Upper lobe of left lung (tissue), 6 donors: ENCODE measurements at regions not wholly inside any gene's neighbourhood (a gene's known extent, or its start where the extent isn't known, plus 50 kb on each side); places are given as distances from the start of the nearest gene placed in this dataset.

Experiments
- ATAC-seq, 2 donors: fragments of 200-7000 bp; cut with Tn5 transposase; one replicate each; pipeline ENCODE4 v1.9.1; 2022; ENCODE audit warnings: mild to moderate bottlenecking in 2 of 2, moderate library complexity in 2 of 2; ENCODE audit not compliant: low FRiP score in 2 of 2
- DNase-seq, 2 donors: peaks; one replicate each; pipeline ENCODE4 v3.0.0-alpha.2; 2019 to 2020
- H3K27ac ChIP-seq, 4 donors: fragments of 200-600 bp; sonication (generic); one replicate each; pipeline ENCODE4 v1.5.1; 2016 to 2019
- H3K27me3 ChIP-seq, 4 donors: fragments of 200-600 bp; sonication (generic); one replicate each; pipeline ENCODE4 v1.5.1; 2017 to 2019
- H3K36me3 ChIP-seq, 4 donors: fragments of 200-600 bp; sonication (generic); one replicate each; pipeline ENCODE4 v1.5.1; 2016 to 2019
- H3K4me1 ChIP-seq, 4 donors: fragments of 200-600 bp; sonication (generic); one replicate each; pipeline ENCODE4 v1.5.1; 2018 to 2019
- H3K4me3 ChIP-seq, 4 donors: fragments of 200-600 bp; sonication (generic); one replicate each; pipeline ENCODE4 v1.5.1; 2017 to 2019; ENCODE audit warnings: mild to moderate bottlenecking in 2 of 4, moderate library complexity in 1 of 4
- H3K9me3 ChIP-seq, 4 donors: fragments of 200-600 bp; sonication (generic); one replicate each; pipeline ENCODE4 v1.5.1; 2018 to 2019
- EP300 ChIP-seq, 4 donors: sonication (generic); formaldehyde crosslinking; IDR thresholded peaks; one replicate each; pipeline ENCODE4 v1.5.1; 2017; ENCODE audit warnings: antibody characterized with exemption in 4 of 4, control low read depth in 2 of 4
- POLR2A ChIP-seq, 4 donors: fragments of 450-650 bp; IDR thresholded peaks; one replicate each; pipeline ENCODE4 v1.5.1; 2016 to 2017; ENCODE audit warnings: antibody characterized with exemption in 4 of 4, mild to moderate bottlenecking in 2 of 4
- POLR2AphosphoS5 ChIP-seq, 2 donors: sonication (generic); formaldehyde crosslinking; IDR thresholded peaks; one replicate each; pipeline ENCODE4 v1.5.1; 2017; ENCODE audit warnings: antibody characterized with exemption in 2 of 2
- WGBS, 2 donors: methylation state at CpG; one replicate each; pipeline ENCODE4 v1.1.5; 2017 to 2018; 5-methylcytosine and 5-hydroxymethylcytosine counted together
- TF ChIP-seq, protein P1 (sequence below), 6 experiments: fragments of 450-650 bp in 4 of 6; fragments of 200-600 bp in 2 of 6; sonication (generic) in 2 of 6; IDR thresholded peaks; one replicate each; pipeline ENCODE4 v1.5.1; 2016 to 2019; ENCODE audit warnings: antibody characterized with exemption in 6 of 6
- donor health status: DM: no; HTN: no; CAD: no; lungs with moderate emphysema.
- donor health status: DM: no; HTN: yes; CAD: no; lungs with severe emphysema.

DNA sequence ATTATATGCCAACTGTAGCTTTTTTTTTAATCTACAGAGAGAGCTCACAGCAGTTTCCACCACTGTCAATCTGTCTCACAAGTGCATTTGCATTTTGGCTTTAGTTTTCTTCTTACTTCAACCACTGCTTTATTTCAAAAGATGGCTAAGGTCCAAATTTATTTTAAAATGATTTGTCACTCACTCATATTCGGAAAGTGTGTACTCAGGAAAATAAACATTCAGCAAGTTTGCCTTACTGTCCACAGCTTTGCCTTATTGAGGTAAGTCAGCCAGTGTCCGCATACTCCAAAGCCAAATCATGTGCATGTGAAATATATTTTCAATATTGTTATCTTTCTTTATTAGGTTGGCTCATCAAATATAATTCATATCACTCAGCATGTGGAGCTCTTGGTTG is 240.7 kb upstream of the ARHGEF26 start:
- H3K27ac ChIP-seq: no peak overlapping the region
- no peak for TF ChIP-seq POLR2A (IDR thresholded peaks at IDR 0.05)
- TF ChIP-seq, protein P1, sequence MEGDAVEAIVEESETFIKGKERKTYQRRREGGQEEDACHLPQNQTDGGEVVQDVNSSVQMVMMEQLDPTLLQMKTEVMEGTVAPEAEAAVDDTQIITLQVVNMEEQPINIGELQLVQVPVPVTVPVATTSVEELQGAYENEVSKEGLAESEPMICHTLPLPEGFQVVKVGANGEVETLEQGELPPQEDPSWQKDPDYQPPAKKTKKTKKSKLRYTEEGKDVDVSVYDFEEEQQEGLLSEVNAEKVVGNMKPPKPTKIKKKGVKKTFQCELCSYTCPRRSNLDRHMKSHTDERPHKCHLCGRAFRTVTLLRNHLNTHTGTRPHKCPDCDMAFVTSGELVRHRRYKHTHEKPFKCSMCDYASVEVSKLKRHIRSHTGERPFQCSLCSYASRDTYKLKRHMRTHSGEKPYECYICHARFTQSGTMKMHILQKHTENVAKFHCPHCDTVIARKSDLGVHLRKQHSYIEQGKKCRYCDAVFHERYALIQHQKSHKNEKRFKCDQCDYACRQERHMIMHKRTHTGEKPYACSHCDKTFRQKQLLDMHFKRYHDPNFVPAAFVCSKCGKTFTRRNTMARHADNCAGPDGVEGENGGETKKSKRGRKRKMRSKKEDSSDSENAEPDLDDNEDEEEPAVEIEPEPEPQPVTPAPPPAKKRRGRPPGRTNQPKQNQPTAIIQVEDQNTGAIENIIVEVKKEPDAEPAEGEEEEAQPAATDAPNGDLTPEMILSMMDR (IDR thresholded peaks at IDR 0.05): no peak
- TF ChIP-seq POLR2AphosphoS5 (IDR thresholded peaks at IDR 0.05): no peak
- no peak for TF ChIP-seq EP300 (IDR thresholded peaks at IDR 0.05)
- no peaks in the 10 kb centered on the region for H3K27me3 ChIP-seq
- no peaks in the 10 kb centered on the region for H3K36me3 ChIP-seq
- no peak for DNase-seq
- no peaks in the 10 kb centered on the region for H3K9me3 ChIP-seq
- WGBS, 2 donors: 33 to 43% methylated on average over 2 of the region's 2 CpGs
- H3K4me3 ChIP-seq: no peak overlapping the region
- no peak for ATAC-seq
- H3K4me1 ChIP-seq: no peaks in the 10 kb centered on the region

DNA sequence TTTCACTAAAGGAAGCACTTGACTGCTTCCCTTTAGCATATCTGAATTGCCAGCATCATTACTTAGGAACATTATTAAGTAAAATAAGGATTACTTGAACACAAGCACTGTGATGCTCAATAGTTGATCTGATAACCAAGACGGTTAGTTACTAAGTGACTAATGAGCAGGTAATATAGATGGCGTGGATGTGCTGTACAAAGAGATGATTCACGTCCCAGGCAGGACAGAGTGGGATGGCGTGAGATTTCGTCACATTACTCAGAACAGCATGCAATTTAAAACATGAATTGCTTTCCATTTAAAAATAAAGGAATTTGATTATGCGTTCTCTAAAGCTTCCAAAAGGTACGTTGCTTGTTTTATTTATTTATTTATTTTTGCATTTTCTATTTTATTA is 240.0 kb upstream of the ARHGEF26 start:
- no peaks in the 10 kb centered on the region for H3K9me3 ChIP-seq
- ATAC-seq (no peak), DNase-seq (no peak)
- H3K36me3 ChIP-seq: no peaks in the 10 kb centered on the region
- TF ChIP-seq POLR2AphosphoS5 (IDR thresholded peaks at IDR 0.05) (no peak), EP300 (IDR thresholded peaks at IDR 0.05) (no peak), POLR2A (IDR thresholded peaks at IDR 0.05) (no peak)
- TF ChIP-seq, protein P1 (IDR thresholded peaks at IDR 0.05): no peak
- no peak overlapping the region for H3K27ac ChIP-seq
- H3K4me3 ChIP-seq: no peak overlapping the region
- H3K27me3 ChIP-seq: no peaks in the 10 kb centered on the region
- H3K4me1 ChIP-seq: no peaks in the 10 kb centered on the region
- WGBS, 2 donors: 83 to 88% methylated on average over 7 of the region's 7 CpGs

DNA sequence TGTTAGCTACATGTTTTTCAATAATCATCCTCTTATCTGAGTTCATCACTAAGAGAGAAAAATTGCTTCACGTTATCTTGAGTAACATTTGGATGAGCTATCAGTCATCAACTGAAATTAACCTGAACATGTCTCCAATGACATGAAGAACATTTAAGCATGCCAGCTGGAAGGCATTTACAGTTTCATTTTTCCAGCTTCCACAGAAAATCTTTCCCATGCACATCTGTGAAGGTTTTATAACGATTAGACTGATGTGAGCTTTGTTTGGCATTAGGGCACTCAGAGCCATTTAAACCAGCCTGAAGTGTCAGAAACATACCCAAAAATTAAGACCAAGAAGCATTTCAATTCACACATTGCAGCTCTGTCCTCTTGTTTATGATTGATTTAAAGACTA is 235.8 kb upstream of the ARHGEF26 start:
- no peak overlapping the region for H3K27ac ChIP-seq
- no peaks in the 10 kb centered on the region for H3K36me3 ChIP-seq
- no peak for ATAC-seq
- H3K27me3 ChIP-seq: no peaks in the 10 kb centered on the region
- no peaks in the 10 kb centered on the region for H3K4me1 ChIP-seq
- H3K9me3 ChIP-seq: no peaks in the 10 kb centered on the region
- H3K4me3 ChIP-seq: no peak overlapping the region
- 59 to 69% methylated on average over 2 of the region's 2 CpGs for WGBS, 2 donors
- no peak for DNase-seq
- TF ChIP-seq EP300 (IDR thresholded peaks at IDR 0.05): no peak
- TF ChIP-seq POLR2AphosphoS5 (IDR thresholded peaks at IDR 0.05): no peak

DNA sequence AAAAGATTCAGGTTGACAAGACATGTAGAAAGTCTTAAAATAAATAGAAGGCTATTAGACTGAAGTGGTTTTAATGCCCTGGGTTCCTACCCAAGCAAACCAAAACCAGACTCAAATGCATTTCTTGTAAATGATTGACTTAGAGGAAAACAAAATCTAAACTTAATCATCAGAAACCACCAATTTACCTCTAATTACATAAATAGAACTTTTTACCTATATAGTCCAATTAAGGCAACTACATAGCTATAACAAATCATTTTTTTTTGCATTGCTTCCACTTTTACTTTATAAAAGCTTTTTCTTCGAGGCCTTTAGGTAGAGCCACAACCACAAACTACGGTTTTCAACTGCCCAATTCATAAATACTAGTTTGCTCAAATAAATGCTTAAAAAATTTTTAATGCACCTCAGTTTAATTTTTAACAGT is 231.3 kb upstream of the ARHGEF26 start:
- H3K4me3 ChIP-seq: no peak overlapping the region
- DNase-seq (no peak), ATAC-seq (no peak)
- WGBS, 2 donors: 39 to 61% methylated on average over 2 of the region's 2 CpGs
- H3K4me1 ChIP-seq: no peaks in the 10 kb centered on the region
- no peak for TF ChIP-seq EP300 (IDR thresholded peaks at IDR 0.05)
- TF ChIP-seq, protein P1 (IDR thresholded peaks at IDR 0.05): no peak
- TF ChIP-seq POLR2A (IDR thresholded peaks at IDR 0.05): no peak
- no peak for TF ChIP-seq POLR2AphosphoS5 (IDR thresholded peaks at IDR 0.05)
- H3K9me3 ChIP-seq: no peaks in the 10 kb centered on the region
- no peak overlapping the region for H3K27ac ChIP-seq
- no peaks in the 10 kb centered on the region for H3K36me3 ChIP-seq
- no peaks in the 10 kb centered on the region for H3K27me3 ChIP-seq

DNA sequence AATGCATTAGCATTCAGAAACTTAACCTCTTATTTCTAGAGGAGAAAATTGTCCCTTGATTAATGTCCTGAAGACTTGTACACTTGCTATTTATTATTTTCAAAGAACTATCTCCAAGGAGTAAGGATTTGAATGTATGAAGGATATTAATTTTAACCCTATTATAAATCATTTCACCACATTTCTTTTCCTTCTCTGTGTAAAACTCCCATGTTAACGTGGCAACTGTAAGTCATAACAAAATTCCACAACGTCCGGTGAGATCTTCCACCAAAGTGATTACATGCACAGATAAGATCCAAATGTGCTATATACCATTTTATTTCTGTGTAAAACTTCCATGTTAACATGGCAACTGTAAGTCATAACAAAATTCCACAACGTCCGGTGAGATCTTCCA is 229.1 kb upstream of the ARHGEF26 start:
- ATAC-seq (no peak), DNase-seq (no peak)
- 35 to 37% methylated on average over 5 of the region's 5 CpGs for WGBS, 2 donors
- no peaks in the 10 kb centered on the region for H3K36me3 ChIP-seq
- no peaks in the 10 kb centered on the region for H3K27me3 ChIP-seq
- no peak overlapping the region for H3K27ac ChIP-seq
- no peaks in the 10 kb centered on the region for H3K4me1 ChIP-seq
- TF ChIP-seq POLR2AphosphoS5 (IDR thresholded peaks at IDR 0.05) (no peak), POLR2A (IDR thresholded peaks at IDR 0.05) (no peak), EP300 (IDR thresholded peaks at IDR 0.05) (no peak)
- TF ChIP-seq, protein P1 (IDR thresholded peaks at IDR 0.05): no peak
- no peaks in the 10 kb centered on the region for H3K9me3 ChIP-seq
- no peak overlapping the region for H3K4me3 ChIP-seq
